GM12878 (cell line): ENCODE measurements at regions not wholly inside any gene's neighbourhood (a gene's known extent, or its start where the extent isn't known, plus 50 kb on each side); places are given as distances from the start of the nearest gene placed in this dataset.

Source experiments
- ATAC-seq: fragments of 200-7000 bp; cut with Tn5 transposase; 3 replicates; pipeline ENCODE4 v1.9.1; 2020; ENCODE audit warnings: mild to moderate bottlenecking, moderate library complexity
- BruUV-seq: library from RNA; stranded (reverse); fragments of 400-500 nt; replicated peaks from 2 replicates; lab custom pipeline; 2021; lab: Mats Ljungman, UMichigan
- CTCF ChIA-PET: fragments of 300-600 bp; sonication (Branson Sonifier 250); formaldehyde crosslinking; extraction: SDS; loops from one replicate; lab custom pipeline; 2021; ENCODE audit warnings: inconsistent platforms; lab: Yijun Ruan, JAX
- POLR2A ChIA-PET: fragments of 350-600 bp; formaldehyde crosslinking; extraction: SDS; loops from one replicate; lab custom pipeline; 2021; ENCODE audit warnings: inconsistent platforms; lab: Charles Lee
- RAD21 ChIA-PET: fragments of 300-600 bp; sonication (Branson Sonifier 250); formaldehyde crosslinking; loops from one replicate; lab custom pipeline; 2023; ENCODE audit warnings: antibody characterized with exemption; ENCODE audit not compliant: unreplicated experiment; lab: Charles Lee
- SMC1A ChIA-PET: fragments of 300-600 bp; sonication (Branson Sonifier 250); formaldehyde crosslinking; loops from one replicate; lab custom pipeline; 2023; ENCODE audit not compliant: unreplicated experiment, uncharacterized antibody; lab: Charles Lee
- DNase-seq: peaks from one replicate; pipeline ENCODE4 v3.0.0-alpha.2; 2011; ENCODE audit warnings: low read depth, low spot score
- FAIRE-seq: peaks from 3 replicates; lab custom pipeline; 2011; peaks lifted over from hg19 to GRCh38; lab: Jason Lieb, UNC
- H2AFZ ChIP-seq: 2 replicates; pipeline ENCODE4 v1.6.0; 2011; ENCODE audit warnings: low read depth, low read length, control low read depth; ENCODE audit not compliant: control insufficient read depth
- H3K27ac ChIP-seq: 2 replicates; pipeline ENCODE4 v1.5.1; 2011; ENCODE audit warnings: control low read depth; ENCODE audit not compliant: control insufficient read depth, insufficient read depth
- H3K27me3 ChIP-seq, 2 experiments: replicated peaks in 1 of 2; 2 replicates each; pipeline versions ENCODE4 v1.6.0 to v1.6.1; 2011; ENCODE audit warnings: low read length in 1 of 2; ENCODE audit not compliant: control insufficient read depth in 2 of 2, insufficient read depth in 2 of 2
- H3K36me3 ChIP-seq, 2 experiments: 2 replicates each; pipeline ENCODE4 v1.5.1; 2011; ENCODE audit warnings: low read length in 1 of 2; ENCODE audit not compliant: control insufficient read depth in 2 of 2, insufficient read depth in 2 of 2
- H3K4me1 ChIP-seq: 2 replicates; pipeline ENCODE4 v1.6.1; 2011; ENCODE audit warnings: mild to moderate bottlenecking, low read length, moderate library complexity, mixed read lengths; ENCODE audit not compliant: control insufficient read depth, insufficient read depth
- H3K4me2 ChIP-seq: 2 replicates; pipeline ENCODE4 v1.6.0; 2011; ENCODE audit warnings: control low read depth; ENCODE audit not compliant: control insufficient read depth, insufficient read depth
- H3K4me3 ChIP-seq: fragments of 200-600 bp; sonication (generic); 2 replicates; pipeline ENCODE4 v1.5.1; 2016
- H3K79me2 ChIP-seq: 2 replicates; pipeline ENCODE4 v1.6.0; 2011; ENCODE audit warnings: low read length; ENCODE audit not compliant: control insufficient read depth, insufficient read depth
- H3K9ac ChIP-seq: 2 replicates; pipeline ENCODE4 v1.8.0; 2011; ENCODE audit warnings: low read length, control low read depth, mixed read lengths; ENCODE audit not compliant: control insufficient read depth, insufficient read depth
- H3K9me3 ChIP-seq: replicated peaks from 3 replicates; pipeline ENCODE4 v1.5.1; 2011; ENCODE audit warnings: mild to moderate bottlenecking, low read length; ENCODE audit not compliant: control insufficient read depth, insufficient read depth
- H4K20me1 ChIP-seq: 2 replicates; pipeline ENCODE4 v1.6.0; 2011; ENCODE audit not compliant: control insufficient read depth, insufficient read depth
- ATF2 ChIP-seq: IDR thresholded peaks from 2 replicates; pipeline ENCODE4 v1.6.1; 2012; ENCODE audit warnings: low read length, inconsistent platforms
- BACH1 ChIP-seq: fragments of 450-650 bp; IDR thresholded peaks from 2 replicates; pipeline ENCODE4 v1.6.1; 2017; ENCODE audit warnings: mild to moderate bottlenecking, borderline replicate concordance
- EZH2 ChIP-seq: IDR thresholded peaks from 2 replicates; pipeline ENCODE4 v1.6.1; 2012; ENCODE audit warnings: low read depth, mild to moderate bottlenecking, control low read depth, inconsistent platforms, low read length, borderline replicate concordance; ENCODE audit not compliant: control insufficient read depth
- HDGF ChIP-seq: fragments of 450-650 bp; IDR thresholded peaks from 2 replicates; pipeline ENCODE4 v1.6.1; 2016; ENCODE audit warnings: antibody characterized with exemption
- NRF1 ChIP-seq: conservative IDR thresholded peaks from 2 replicates; pipeline ENCODE4 v1.6.1; 2011; ENCODE audit warnings: mild to moderate bottlenecking, low read depth, low read length, improper control_type of control experiment
- RFX5 ChIP-seq: IDR thresholded peaks from 2 replicates; pipeline ENCODE4 v1.6.1; 2011; ENCODE audit warnings: low read depth, low read length, improper control_type of control experiment
- SREBF1 ChIP-seq: IDR thresholded peaks from 2 replicates; pipeline ENCODE4 v1.6.1; 2012; ENCODE audit warnings: mild to moderate bottlenecking, low read length
- ZBTB11 ChIP-seq: fragments of 450-650 bp; formaldehyde crosslinking; IDR thresholded peaks from 2 replicates; pipeline ENCODE4 v1.5.0; 2022; ENCODE audit warnings: mild to moderate bottlenecking, missing genetic modification characterization
- in situ Hi-C: fragments of 300-500 bp; cut with MboI; formaldehyde crosslinking; loops from 9 replicates; pipeline ENCODE4 v1.14.3; 2018; ENCODE audit warnings: mixed read lengths
- intact Hi-C: fragments of 100-400 bp; cut with micrococcal nuclease; formaldehyde crosslinking; loops from one replicate; pipeline ENCODE4 v1.14.2; 2022; ENCODE audit not compliant: unreplicated experiment
- TF ChIP-seq, protein P1 (sequence below), 3 experiments: IDR thresholded peaks in 2 of 3; conservative IDR thresholded peaks in 1 of 3; 2 replicates each; pipeline ENCODE4 v1.5.1; 2011; ENCODE audit warnings: low read depth in 3 of 3, low read length in 3 of 3, mild to moderate bottlenecking in 3 of 3, control low read depth in 2 of 3, moderate library complexity in 2 of 3, inconsistent platforms in 1 of 3, mixed read lengths in 1 of 3; ENCODE audit not compliant: control insufficient read depth in 2 of 3, insufficient read depth in 1 of 3; ENCODE audit errors: extremely low read depth in 1 of 3
- TF ChIP-seq, protein P2 (sequence below): fragments of 450-650 bp; IDR thresholded peaks from 2 replicates; pipeline ENCODE4 v1.6.1; 2017; ENCODE audit warnings: antibody characterized with exemption, mild to moderate bottlenecking, moderate library complexity

GRCh38 chr12:68405343-68405781 is 73.2 kb upstream of the MDM1 start:
- Histone ChIP-seq H3K4me2 (no peak overlapping the region), H3K9me3 (no peaks in the 10 kb centered on the region; the same call in 2 of the 3 replicates), H3K27me3 (no peaks in the 10 kb centered on the region), H3K27ac (no peak overlapping the region), H2AFZ (no peak overlapping the region), H3K36me3 (no peaks in the 10 kb centered on the region), H4K20me1 (no peaks in the 10 kb centered on the region), H3K9ac (no peak overlapping the region), H3K79me2 (no peaks in the 10 kb centered on the region), H3K4me1 (no peaks in the 10 kb centered on the region), H3K4me3 (no peak overlapping the region)
- ChIA-PET POLR2A (no interaction called here), CTCF (interaction anchor here (2.4 kb wide), 1 partner anchor 10 kb away, joined by 8 read pairs; no protein-coding TSS in a partner anchor), RAD21 (interaction anchor here (0.8 kb wide), 1 partner anchor 30 kb away, joined by 3 read pairs; no protein-coding TSS in a partner anchor), SMC1A (interaction anchor here (1.1 to 4.0 kb wide), 2 partner anchors 10 to 70 kb away, joined by 3 to 16 read pairs; no protein-coding TSS in a partner anchor)
- FAIRE-seq (no peak), DNase-seq (no peak), ATAC-seq (no peak)
- intact Hi-C loops (no loop called here), in situ Hi-C loops (no loop called here)
- TF ChIP-seq ATF2 (no peak), ZBTB11 (CRISPR knock-in tag) (no peak), NRF1 (no peak), RFX5 (no peak), BACH1 (no peak), HDGF (no peak), EZH2 (no peak), SREBF1 (no peak)
- TF ChIP-seq, protein P1, sequence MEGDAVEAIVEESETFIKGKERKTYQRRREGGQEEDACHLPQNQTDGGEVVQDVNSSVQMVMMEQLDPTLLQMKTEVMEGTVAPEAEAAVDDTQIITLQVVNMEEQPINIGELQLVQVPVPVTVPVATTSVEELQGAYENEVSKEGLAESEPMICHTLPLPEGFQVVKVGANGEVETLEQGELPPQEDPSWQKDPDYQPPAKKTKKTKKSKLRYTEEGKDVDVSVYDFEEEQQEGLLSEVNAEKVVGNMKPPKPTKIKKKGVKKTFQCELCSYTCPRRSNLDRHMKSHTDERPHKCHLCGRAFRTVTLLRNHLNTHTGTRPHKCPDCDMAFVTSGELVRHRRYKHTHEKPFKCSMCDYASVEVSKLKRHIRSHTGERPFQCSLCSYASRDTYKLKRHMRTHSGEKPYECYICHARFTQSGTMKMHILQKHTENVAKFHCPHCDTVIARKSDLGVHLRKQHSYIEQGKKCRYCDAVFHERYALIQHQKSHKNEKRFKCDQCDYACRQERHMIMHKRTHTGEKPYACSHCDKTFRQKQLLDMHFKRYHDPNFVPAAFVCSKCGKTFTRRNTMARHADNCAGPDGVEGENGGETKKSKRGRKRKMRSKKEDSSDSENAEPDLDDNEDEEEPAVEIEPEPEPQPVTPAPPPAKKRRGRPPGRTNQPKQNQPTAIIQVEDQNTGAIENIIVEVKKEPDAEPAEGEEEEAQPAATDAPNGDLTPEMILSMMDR (IDR thresholded peaks at IDR 0.05 in 2 of 3, conservative IDR thresholded peaks at IDR 0.05 in 1 of 3; ENCODE audit: control insufficient read depth in 2 of 3, extremely low read depth in 1 of 3, insufficient read depth in 1 of 3, low read depth in 3 of 3, low read length in 3 of 3), result no peak
- TF ChIP-seq, protein P2, sequence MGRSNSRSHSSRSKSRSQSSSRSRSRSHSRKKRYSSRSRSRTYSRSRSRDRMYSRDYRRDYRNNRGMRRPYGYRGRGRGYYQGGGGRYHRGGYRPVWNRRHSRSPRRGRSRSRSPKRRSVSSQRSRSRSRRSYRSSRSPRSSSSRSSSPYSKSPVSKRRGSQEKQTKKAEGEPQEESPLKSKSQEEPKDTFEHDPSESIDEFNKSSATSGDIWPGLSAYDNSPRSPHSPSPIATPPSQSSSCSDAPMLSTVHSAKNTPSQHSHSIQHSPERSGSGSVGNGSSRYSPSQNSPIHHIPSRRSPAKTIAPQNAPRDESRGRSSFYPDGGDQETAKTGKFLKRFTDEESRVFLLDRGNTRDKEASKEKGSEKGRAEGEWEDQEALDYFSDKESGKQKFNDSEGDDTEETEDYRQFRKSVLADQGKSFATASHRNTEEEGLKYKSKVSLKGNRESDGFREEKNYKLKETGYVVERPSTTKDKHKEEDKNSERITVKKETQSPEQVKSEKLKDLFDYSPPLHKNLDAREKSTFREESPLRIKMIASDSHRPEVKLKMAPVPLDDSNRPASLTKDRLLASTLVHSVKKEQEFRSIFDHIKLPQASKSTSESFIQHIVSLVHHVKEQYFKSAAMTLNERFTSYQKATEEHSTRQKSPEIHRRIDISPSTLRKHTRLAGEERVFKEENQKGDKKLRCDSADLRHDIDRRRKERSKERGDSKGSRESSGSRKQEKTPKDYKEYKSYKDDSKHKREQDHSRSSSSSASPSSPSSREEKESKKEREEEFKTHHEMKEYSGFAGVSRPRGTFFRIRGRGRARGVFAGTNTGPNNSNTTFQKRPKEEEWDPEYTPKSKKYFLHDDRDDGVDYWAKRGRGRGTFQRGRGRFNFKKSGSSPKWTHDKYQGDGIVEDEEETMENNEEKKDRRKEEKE, result no peak
- no TSS peak for BruUV-seq
